HCT116 (cell line): ENCODE measurements at regions not wholly inside any gene's neighbourhood (a gene's known extent, or its start where the extent isn't known, plus 50 kb on each side); places are given as distances from the start of the nearest gene placed in this dataset.

ENCODE experiments used
- ATAC-seq: fragments of 200-7000 bp; cut with Tn5 transposase; 2 replicates; pipeline ENCODE4 v1.9.1; 2020; ENCODE audit warnings: mild to moderate bottlenecking, moderate library complexity
- BruUV-seq: library from RNA; stranded (reverse); fragments of 400-500 nt; replicated peaks from 2 replicates; lab custom pipeline; 2021; lab: Mats Ljungman, UMichigan
- CTCF ChIA-PET: fragments of 300-600 bp; sonication (Branson Sonifier 250); formaldehyde crosslinking; loops from one replicate; lab custom pipeline; 2021; ENCODE audit warnings: antibody characterized with exemption; lab: Charles Lee
- POLR2A ChIA-PET: fragments of 300-600, 350-600 bp; sonication (Branson Sonifier 250); formaldehyde crosslinking; loops from one replicate; lab custom pipeline; 2021; ENCODE audit warnings: antibody characterized with exemption; lab: Charles Lee
- RAD21 ChIA-PET, 2 experiments: fragments of 300-600 bp; sonication (Branson Sonifier 250); formaldehyde crosslinking; loops; one replicate each; lab custom pipeline; 2023; ENCODE audit warnings: low total read pairs in 2 of 2; ENCODE audit not compliant: uncharacterized antibody in 2 of 2, unreplicated experiment in 2 of 2, low non-redundant PET in 1 of 2; lab: Charles Lee
- DNase-seq: peaks from one replicate; pipeline ENCODE4 v3.0.0-alpha.2; 2010; ENCODE audit warnings: low read depth, low spot score
- H2AFZ ChIP-seq: fragments of 200-600 bp; shearing (Covaris generic), sonication (generic); 2 replicates; pipeline ENCODE4 v1.6.1; 2017; ENCODE audit warnings: low read depth, mixed run types, mixed read lengths, antibody characterized with exemption, low read length; ENCODE audit not compliant: poor library complexity, severe bottlenecking
- H3K27ac ChIP-seq: 2 replicates; pipeline ENCODE4 v1.5.1; 2012; ENCODE audit warnings: low read depth, low read length
- H3K27me3 ChIP-seq: fragments of 200-600 bp; sonication (generic); 2 replicates; pipeline ENCODE4 v1.6.1; 2016; ENCODE audit warnings: mixed run types, low read length, mixed read lengths; ENCODE audit not compliant: insufficient read depth
- H3K36me3 ChIP-seq, 2 experiments: fragments of 200-500 bp in 1 of 2; fragments of 200-600 bp in 1 of 2; sonication (Bioruptor generic) in 1 of 2; sonication (generic) in 1 of 2; 2 replicates each; pipeline versions ENCODE4 v1.5.1 to v1.6.1; 2014 to 2016; ENCODE audit warnings: low read length in 2 of 2, inconsistent platforms in 1 of 2, mixed read lengths in 1 of 2, mixed run types in 1 of 2; ENCODE audit not compliant: insufficient read depth in 2 of 2, control insufficient read depth in 1 of 2
- H3K4me1 ChIP-seq, 2 experiments: fragments of 200-600 bp in 1 of 2; sonication (generic) in 1 of 2; 2 replicates each; pipeline versions ENCODE4 v1.5.1 to v1.6.1; 2012 to 2017; ENCODE audit warnings: low read length in 2 of 2, inconsistent platforms in 1 of 2, mild to moderate bottlenecking in 1 of 2, mixed read lengths in 1 of 2, mixed run types in 1 of 2, moderate library complexity in 1 of 2; ENCODE audit not compliant: insufficient read depth in 2 of 2, control insufficient read depth in 1 of 2
- H3K4me2 ChIP-seq: fragments of 200-600 bp; sonication (generic); 2 replicates; pipeline ENCODE4 v1.6.1; 2017; ENCODE audit warnings: mixed run types, low read length, mixed read lengths
- H3K4me3 ChIP-seq, 2 experiments: fragments of 200-600 bp in 1 of 2; sonication (generic) in 1 of 2; replicated peaks in 1 of 2; 2 replicates each; pipeline ENCODE4 v1.5.1; 2011 to 2016; ENCODE audit warnings: low read length in 2 of 2, control low read depth in 1 of 2, low read depth in 1 of 2, mild to moderate bottlenecking in 1 of 2, mixed read lengths in 1 of 2, mixed run types in 1 of 2
- H3K79me2 ChIP-seq: fragments of 200-600 bp; sonication (generic); 2 replicates; pipeline ENCODE4 v1.6.1; 2017; ENCODE audit warnings: mild to moderate bottlenecking, mixed run types, low read length, moderate library complexity, mixed read lengths; ENCODE audit not compliant: insufficient read depth
- H3K9ac ChIP-seq: fragments of 200-600 bp; sonication (generic); 2 replicates; pipeline ENCODE4 v1.6.1; 2016; ENCODE audit warnings: low read length, mixed read lengths
- H3K9me2 ChIP-seq: fragments of 200-600 bp; sonication (generic), shearing (Covaris generic); 2 replicates; pipeline ENCODE4 v1.6.1; 2017; ENCODE audit warnings: mixed run types, mild to moderate bottlenecking, moderate library complexity; ENCODE audit not compliant: insufficient read depth
- H3K9me3 ChIP-seq, 2 experiments: fragments of 200-500 bp in 1 of 2; fragments of 200-600 bp in 1 of 2; sonication (Bioruptor generic) in 1 of 2; sonication (generic) in 1 of 2; 2 replicates each; pipeline ENCODE4 v1.6.1; 2014 to 2017; ENCODE audit warnings: low read length in 2 of 2, mixed read lengths in 2 of 2, inconsistent platforms in 1 of 2, low read depth in 1 of 2, mild to moderate bottlenecking in 1 of 2, mixed run types in 1 of 2, moderate library complexity in 1 of 2; ENCODE audit not compliant: control insufficient read depth in 1 of 2, insufficient read depth in 1 of 2
- H4K20me1 ChIP-seq: fragments of 200-600 bp; sonication (generic), shearing (Covaris generic); 2 replicates; pipeline ENCODE4 v1.6.1; 2017; ENCODE audit warnings: mixed run types, mild to moderate bottlenecking, moderate library complexity; ENCODE audit not compliant: insufficient read depth
- CTCF ChIP-seq, 3 experiments: fragments of 200-600 bp in 1 of 3; sonication (generic) in 1 of 3; IDR thresholded peaks in 2 of 3; conservative IDR thresholded peaks in 1 of 3; 2 replicates each; pipeline ENCODE4 v1.5.1; 2012 to 2017; ENCODE audit warnings: low read depth in 2 of 3, low read length in 2 of 3, antibody characterized with exemption in 1 of 3, borderline replicate concordance in 1 of 3, control low read depth in 1 of 3, mild to moderate bottlenecking in 1 of 3, mixed read lengths in 1 of 3, mixed run types in 1 of 3, moderate library complexity in 1 of 3; ENCODE audit not compliant: insufficient read depth in 1 of 3
- EGR1 ChIP-seq: IDR thresholded peaks from 2 replicates; pipeline ENCODE4 v1.6.1; 2012; ENCODE audit warnings: low read depth
- EZH2 ChIP-seq: fragments of 200-600 bp; sonication (generic); IDR thresholded peaks from 2 replicates; pipeline ENCODE4 v1.6.1; 2017; ENCODE audit warnings: antibody characterized with exemption, mixed run types
- EZH2phosphoT487 ChIP-seq: fragments of 200-600 bp; IDR thresholded peaks from 2 replicates; pipeline ENCODE4 v1.6.1; 2018; ENCODE audit warnings: antibody characterized with exemption, borderline replicate concordance
- FOSL1 ChIP-seq: IDR thresholded peaks from 2 replicates; pipeline ENCODE4 v1.6.1; 2012; ENCODE audit warnings: low read depth
- JUND ChIP-seq: IDR thresholded peaks from 2 replicates; pipeline ENCODE4 v1.6.1; 2012
- MAX ChIP-seq: IDR thresholded peaks from 2 replicates; pipeline ENCODE4 v1.6.1; 2012
- POLR2AphosphoS5 ChIP-seq: IDR thresholded peaks from 2 replicates; pipeline ENCODE4 v1.6.1; 2011; ENCODE audit warnings: mild to moderate bottlenecking, low read depth, low read length, moderate library complexity
- RAD21 ChIP-seq: IDR thresholded peaks from 2 replicates; pipeline ENCODE4 v1.6.1; 2012; ENCODE audit warnings: low read depth, mild to moderate bottlenecking
- REST ChIP-seq: IDR thresholded peaks from 2 replicates; pipeline ENCODE4 v1.6.1; 2012; ENCODE audit warnings: low read depth
- SIN3A ChIP-seq: IDR thresholded peaks from 2 replicates; pipeline ENCODE4 v1.6.1; 2012; ENCODE audit warnings: low read depth
- SP1 ChIP-seq: IDR thresholded peaks from 2 replicates; pipeline ENCODE4 v1.6.1; 2012; ENCODE audit warnings: low read depth
- SRF ChIP-seq: IDR thresholded peaks from 2 replicates; pipeline ENCODE4 v1.6.1; 2012; ENCODE audit warnings: low read depth
- TCF7L2 ChIP-seq: IDR thresholded peaks from 2 replicates; pipeline ENCODE4 v1.7.0; 2011; ENCODE audit warnings: borderline replicate concordance, inconsistent platforms; ENCODE audit not compliant: insufficient read depth, insufficient read length; ENCODE audit errors: extremely low read depth
- YY1 ChIP-seq: IDR thresholded peaks from 2 replicates; pipeline ENCODE4 v1.6.1; 2011; ENCODE audit warnings: low read length, low read depth, moderate library complexity, mild to moderate bottlenecking; ENCODE audit not compliant: insufficient replicate concordance; ENCODE audit errors: extremely low read depth
- ZNF274 ChIP-seq: fragments of 200-500 bp; sonication (Bioruptor generic); IDR thresholded peaks from 2 replicates; pipeline ENCODE4 v1.6.1; 2014; ENCODE audit warnings: mild to moderate bottlenecking, low read depth, low read length, inconsistent platforms
- intact Hi-C: fragments of 100-400 bp; cut with micrococcal nuclease; formaldehyde crosslinking; loops from 2 replicates; pipeline ENCODE4 v1.10.0; 2022

GRCh38 chr11:93940395-93940794, 80.8 kb upstream of the HEPHL1 start (continued):
- no peak for TF ChIP-seq ZNF274

- Histone ChIP-seq H4K20me1 (no peaks in the 10 kb centered on the region), H3K79me2 (no peaks in the 10 kb centered on the region), H2AFZ (no peak overlapping the region), H3K36me3 (no peaks in the 10 kb centered on the region), H3K9me3 (no peaks in the 10 kb centered on the region), H3K9me2 (no peaks in the 10 kb centered on the region), H3K9ac (no peak overlapping the region), H3K4me3 (no peak overlapping the region), H3K4me1 (no peaks in the 10 kb centered on the region), H3K27ac (no peak overlapping the region), H3K4me2 (no peak overlapping the region), H3K27me3 (no peaks in the 10 kb centered on the region)
- TF ChIP-seq EZH2phosphoT487: no peak
- TF ChIP-seq REST: no peak
- TF ChIP-seq FOSL1: no peak
- TF ChIP-seq SP1: no peak
- no peak for TF ChIP-seq JUND
- no peak for TF ChIP-seq TCF7L2
- TF ChIP-seq CTCF (IDR thresholded peaks at IDR 0.05 in 2 of 3, conservative IDR thresholded peaks at IDR 0.05 in 1 of 3; ENCODE audit: borderline replicate concordance in 1 of 3, insufficient read depth in 1 of 3, low read depth in 2 of 3, low read length in 2 of 3): no peak
- no peak for TF ChIP-seq POLR2AphosphoS5
- no peak for TF ChIP-seq YY1
- no peak for TF ChIP-seq SRF
- TF ChIP-seq SIN3A: no peak
- TF ChIP-seq ZNF274: no peak
- no peak for TF ChIP-seq RAD21
- no peak for TF ChIP-seq EGR1
- no peak for TF ChIP-seq EZH2
- no peak for TF ChIP-seq MAX
- RAD21 ChIA-PET: no interaction called here
- no TSS peak for BruUV-seq
- CTCF ChIA-PET: no interaction called here
- POLR2A ChIA-PET: no interaction called here
- intact Hi-C loops: no loop called here
- ATAC-seq: no peak
- no peak for DNase-seq
These were observed 79.0 kb upstream of the HEPHL1 start for GRCh38 chr11:93942176-93942575.
